Smooth muscle cell (in vitro differentiated cells): ENCODE measurements at regions not wholly inside any gene's neighbourhood (a gene's known extent, or its start where the extent isn't known, plus 50 kb on each side); places are given as distances from the start of the nearest gene placed in this dataset.

ENCODE experiments used
- DNase-seq: peaks from one replicate; lab custom pipeline; 2025; ENCODE audit not compliant: unreplicated experiment; lab: John Stamatoyannopoulos, UW
- H2AFZ ChIP-seq: fragments of 200-600 bp; sonication (generic); 2 replicates; pipeline ENCODE4 v1.6.0; 2016; ENCODE audit warnings: antibody characterized with exemption, low read depth, mild to moderate bottlenecking
- H3F3A ChIP-seq: fragments of 200-600 bp; sonication (generic); 2 replicates; pipeline ENCODE4 v1.6.0; 2017; ENCODE audit warnings: antibody characterized with exemption, low read depth
- H3K27ac ChIP-seq: fragments of 200-600 bp; sonication (generic); 2 replicates; pipeline ENCODE4 v1.5.1; 2016; ENCODE audit warnings: low read depth, mild to moderate bottlenecking
- H3K27me3 ChIP-seq: fragments of 200-600 bp; sonication (generic); 2 replicates; pipeline ENCODE4 v1.6.1; 2016; ENCODE audit warnings: low read depth, mild to moderate bottlenecking
- H3K36me3 ChIP-seq: fragments of 200-600 bp; sonication (generic); 2 replicates; pipeline ENCODE4 v1.5.1; 2016; ENCODE audit warnings: low read depth
- H3K4me1 ChIP-seq: fragments of 200-600 bp; sonication (generic); 2 replicates; pipeline ENCODE4 v1.5.1; 2016; ENCODE audit warnings: low read depth
- H3K4me2 ChIP-seq: fragments of 200-600 bp; sonication (generic); 2 replicates; pipeline ENCODE4 v1.6.0; 2016; ENCODE audit warnings: mild to moderate bottlenecking
- H3K4me3 ChIP-seq: fragments of 200-600 bp; sonication (generic); 2 replicates; pipeline ENCODE4 v1.5.1; 2016; ENCODE audit warnings: mild to moderate bottlenecking
- H3K79me2 ChIP-seq: fragments of 200-600 bp; sonication (generic); 2 replicates; pipeline ENCODE4 v1.6.0; 2016; ENCODE audit warnings: low read depth, mild to moderate bottlenecking
- H3K9ac ChIP-seq: fragments of 200-600 bp; sonication (generic); 2 replicates; pipeline ENCODE4 v1.6.0; 2016; ENCODE audit warnings: low read depth
- H3K9me3 ChIP-seq: fragments of 200-600 bp; sonication (generic); replicated peaks from 2 replicates; pipeline ENCODE4 v1.5.1; 2016; ENCODE audit warnings: low read depth
- H4K20me1 ChIP-seq: fragments of 200-600 bp; sonication (generic); 2 replicates; pipeline ENCODE4 v1.6.0; 2016; ENCODE audit warnings: low read depth
- CTCF ChIP-seq: fragments of 200-600 bp; sonication (generic); IDR thresholded peaks from 2 replicates; pipeline ENCODE4 v1.5.1; 2017; ENCODE audit warnings: borderline replicate concordance, mild to moderate bottlenecking, antibody characterized with exemption; ENCODE audit not compliant: insufficient read depth, poor library complexity, severe bottlenecking
- WGBS: methylation state at CpG from one replicate; pipeline ENCODE4 v1.1.7; 2016; ENCODE audit warnings: low lambda C conversion rate; 5-methylcytosine and 5-hydroxymethylcytosine counted together

- peak overlapping the region; percentile 67 for H3K27ac ChIP-seq
- no peaks in the 10 kb centered on the region for H3K79me2 ChIP-seq
- no peak overlapping the region for H2AFZ ChIP-seq
- H3K9ac ChIP-seq, result no peak overlapping the region
- no peak overlapping the region for H3K4me3 ChIP-seq
- H3K36me3 ChIP-seq, result no peaks in the 10 kb centered on the region
- DNase-seq, result no peak
- H3K27me3 ChIP-seq, result no peaks in the 10 kb centered on the region
- TF ChIP-seq CTCF, result no peak
- no peaks in the 10 kb centered on the region for H3K4me1 ChIP-seq
- no peaks in the 10 kb centered on the region for H3K9me3 ChIP-seq
- 8% methylated on average over 2 of the region's 2 CpGs for WGBS
- peaks cover 16% of the 10 kb centered on the region for H3F3A ChIP-seq
- H4K20me1 ChIP-seq, result no peaks in the 10 kb centered on the region
- H3K4me2 ChIP-seq, result peak overlapping the region; percentile 64
These were observed 637.7 kb upstream of the TBL1XR1 start for GRCh38 chr3:177835008-177835407.

- TF ChIP-seq CTCF, result no peak
- H3K4me1 ChIP-seq, result no peaks in the 10 kb centered on the region
- H3K27me3 ChIP-seq, result no peaks in the 10 kb centered on the region
- no peaks in the 10 kb centered on the region for H3K79me2 ChIP-seq
- no peaks in the 10 kb centered on the region for H3K36me3 ChIP-seq
- H3F3A ChIP-seq, result peaks cover 12% of the 10 kb centered on the region
- H2AFZ ChIP-seq, result no peak overlapping the region
- no peak overlapping the region for H3K4me3 ChIP-seq
- no peak overlapping the region for H3K9ac ChIP-seq
- no peaks in the 10 kb centered on the region for H3K9me3 ChIP-seq
- peak overlapping the region; percentile 67 for H3K27ac ChIP-seq
- H4K20me1 ChIP-seq, result no peaks in the 10 kb centered on the region
- peak overlapping the region; percentile 64 for H3K4me2 ChIP-seq
- WGBS, result 0% methylated on average over 1 of the region's 1 CpG
- no peak for DNase-seq
These were observed 638.6 kb upstream of the TBL1XR1 start for GRCh38 chr3:177835917-177836316.

- H3K4me1 ChIP-seq, result no peaks in the 10 kb centered on the region
- no peaks in the 10 kb centered on the region for H3K79me2 ChIP-seq
- no peak for DNase-seq
- peak overlapping the region; percentile 4 for H3K9ac ChIP-seq
- no peak for TF ChIP-seq CTCF
- no peaks in the 10 kb centered on the region for H3K9me3 ChIP-seq
- peak overlapping the region; percentile 64 for H3K4me2 ChIP-seq
- H3K27me3 ChIP-seq, result no peaks in the 10 kb centered on the region
- H3K36me3 ChIP-seq, result no peaks in the 10 kb centered on the region
- no peaks in the 10 kb centered on the region for H4K20me1 ChIP-seq
- WGBS, result 38% methylated on average over 5 of the region's 5 CpGs
- peak overlapping the region; percentile 67 for H3K27ac ChIP-seq
- peaks cover 12% of the 10 kb centered on the region for H3F3A ChIP-seq
- H3K4me3 ChIP-seq, result no peak overlapping the region
- no peak overlapping the region for H2AFZ ChIP-seq
These were observed 639.4 kb upstream of the TBL1XR1 start for GRCh38 chr3:177836671-177837070.

GRCh38 chr3:177837951-177838655 lies 640.8 kb upstream of the TBL1XR1 start:
- TF ChIP-seq CTCF, result no peak
- Histone ChIP-seq H3K9me3 (no peaks in the 10 kb centered on the region), H3K4me2 (no peak overlapping the region), H3K4me3 (no peak overlapping the region), H2AFZ (no peak overlapping the region), H3K36me3 (no peaks in the 10 kb centered on the region), H3K27me3 (no peaks in the 10 kb centered on the region), H3K9ac (no peak overlapping the region), H3K27ac (no peak overlapping the region), H4K20me1 (no peaks in the 10 kb centered on the region), H3K79me2 (no peaks in the 10 kb centered on the region), H3F3A (peaks cover 12% of the 10 kb centered on the region), H3K4me1 (no peaks in the 10 kb centered on the region)
- no peak for DNase-seq
- WGBS, result 77% methylated on average over 5 of the region's 5 CpGs
